ENCODE measurements at regions not wholly inside any gene's neighbourhood (a gene's known extent, or its start where the extent isn't known, plus 50 kb on each side); places are given as distances from the start of the nearest gene placed in this dataset.

- no peaks in the 10 kb centered on the region for H3K4me1 Mint-ChIP-seq (ENCODE audit: low read depth, unreplicated experiment)
- H3K27me3 Mint-ChIP-seq (ENCODE audit: low read depth, unreplicated experiment) = no peaks in the 10 kb centered on the region
- no peak overlapping the region for H3K27ac ChIP-seq (ENCODE audit: low read depth, low read length)
- H3K9me3 ChIP-seq (ENCODE audit: insufficient read depth, low read depth, low read length) = no peaks in the 10 kb centered on the region
- peaks cover 9% of the 10 kb centered on the region for H3K9me3 Mint-ChIP-seq (ENCODE audit: unreplicated experiment)
- DNase-seq (ENCODE audit: low read depth) (no peak), FAIRE-seq (no peak)
- H3K4me3 Mint-ChIP-seq (ENCODE audit: unreplicated experiment) = no peak overlapping the region
- H3K4me1 ChIP-seq (ENCODE audit: insufficient read depth, low read length) = no peaks in the 10 kb centered on the region
- H3K36me3 ChIP-seq (ENCODE audit: insufficient read depth, low read length) = no peaks in the 10 kb centered on the region
- H2AFZ ChIP-seq (ENCODE audit: low read depth, low read length) = no peak overlapping the region
- H3K36me3 Mint-ChIP-seq (ENCODE audit: low read depth, unreplicated experiment) = no peaks in the 10 kb centered on the region
- no peak overlapping the region for H3K4me3 ChIP-seq (ENCODE audit: insufficient read depth, low read depth, low read length)
- no peaks in the 10 kb centered on the region for H3K27me3 ChIP-seq (ENCODE audit: insufficient read depth, low read length)
- TF ChIP-seq EZH2 (IDR thresholded peaks at IDR 0.05; ENCODE audit: insufficient read depth, low read length) = no peak
- TF ChIP-seq, protein P1, sequence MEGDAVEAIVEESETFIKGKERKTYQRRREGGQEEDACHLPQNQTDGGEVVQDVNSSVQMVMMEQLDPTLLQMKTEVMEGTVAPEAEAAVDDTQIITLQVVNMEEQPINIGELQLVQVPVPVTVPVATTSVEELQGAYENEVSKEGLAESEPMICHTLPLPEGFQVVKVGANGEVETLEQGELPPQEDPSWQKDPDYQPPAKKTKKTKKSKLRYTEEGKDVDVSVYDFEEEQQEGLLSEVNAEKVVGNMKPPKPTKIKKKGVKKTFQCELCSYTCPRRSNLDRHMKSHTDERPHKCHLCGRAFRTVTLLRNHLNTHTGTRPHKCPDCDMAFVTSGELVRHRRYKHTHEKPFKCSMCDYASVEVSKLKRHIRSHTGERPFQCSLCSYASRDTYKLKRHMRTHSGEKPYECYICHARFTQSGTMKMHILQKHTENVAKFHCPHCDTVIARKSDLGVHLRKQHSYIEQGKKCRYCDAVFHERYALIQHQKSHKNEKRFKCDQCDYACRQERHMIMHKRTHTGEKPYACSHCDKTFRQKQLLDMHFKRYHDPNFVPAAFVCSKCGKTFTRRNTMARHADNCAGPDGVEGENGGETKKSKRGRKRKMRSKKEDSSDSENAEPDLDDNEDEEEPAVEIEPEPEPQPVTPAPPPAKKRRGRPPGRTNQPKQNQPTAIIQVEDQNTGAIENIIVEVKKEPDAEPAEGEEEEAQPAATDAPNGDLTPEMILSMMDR (IDR thresholded peaks at IDR 0.05; ENCODE audit: insufficient read depth, low read depth, low read length) = no peak
- no peak overlapping the region for H3K27ac Mint-ChIP-seq (ENCODE audit: unreplicated experiment)
- H3K9ac ChIP-seq (ENCODE audit: low read length) = no peak overlapping the region
- H4K20me1 ChIP-seq (ENCODE audit: insufficient read depth, low read length) = no peaks in the 10 kb centered on the region
- no peaks in the 10 kb centered on the region for H3K79me2 ChIP-seq (ENCODE audit: insufficient read depth, low read length)
- no peak overlapping the region for H3K4me2 ChIP-seq (ENCODE audit: low read length)
Observed at GRCh38 chrX:65813245-65813644, 145.8 kb downstream of the MSN start.

GRCh38 chrX:65811558-65812228 lies 144.2 kb downstream of the MSN start:
- FAIRE-seq (peak; percentile 20), DNase-seq (ENCODE audit: low read depth) (no peak)
- no peak overlapping the region for H3K27ac ChIP-seq (ENCODE audit: low read depth, low read length)
- H3K27me3 ChIP-seq (ENCODE audit: insufficient read depth, low read length) = no peaks in the 10 kb centered on the region
- H3K4me2 ChIP-seq (ENCODE audit: low read length) = no peak overlapping the region
- Mint-ChIP-seq H3K4me1 (ENCODE audit: low read depth, unreplicated experiment) (no peaks in the 10 kb centered on the region), H3K27ac (ENCODE audit: unreplicated experiment) (no peak overlapping the region), H3K27me3 (ENCODE audit: low read depth, unreplicated experiment) (peaks cover 3% of the 10 kb centered on the region), H3K9me3 (ENCODE audit: unreplicated experiment) (peaks cover 9% of the 10 kb centered on the region), H3K36me3 (ENCODE audit: low read depth, unreplicated experiment) (no peaks in the 10 kb centered on the region), H3K4me3 (ENCODE audit: unreplicated experiment) (no peak overlapping the region)
- H3K9ac ChIP-seq (ENCODE audit: low read length) = no peak overlapping the region
- no peaks in the 10 kb centered on the region for H3K4me1 ChIP-seq (ENCODE audit: insufficient read depth, low read length)
- TF ChIP-seq, protein P1 (IDR thresholded peaks at IDR 0.05; ENCODE audit: insufficient read depth, low read depth, low read length) = no peak
- no peak for TF ChIP-seq EZH2 (IDR thresholded peaks at IDR 0.05; ENCODE audit: insufficient read depth, low read length)
- no peaks in the 10 kb centered on the region for H3K79me2 ChIP-seq (ENCODE audit: insufficient read depth, low read length)
- no peaks in the 10 kb centered on the region for H4K20me1 ChIP-seq (ENCODE audit: insufficient read depth, low read length)
- no peak overlapping the region for H2AFZ ChIP-seq (ENCODE audit: low read depth, low read length)
- H3K36me3 ChIP-seq (ENCODE audit: insufficient read depth, low read length) = no peaks in the 10 kb centered on the region
- H3K9me3 ChIP-seq (ENCODE audit: insufficient read depth, low read depth, low read length) = no peaks in the 10 kb centered on the region
- H3K4me3 ChIP-seq (ENCODE audit: insufficient read depth, low read depth, low read length) = no peak overlapping the region
